CD4-positive, alpha-beta memory T cell (primary cell): ENCODE measurements at regions not wholly inside any gene's neighbourhood (a gene's known extent, or its start where the extent isn't known, plus 50 kb on each side); places are given as distances from the start of the nearest gene placed in this dataset.

ENCODE experiments used
- CTCF ChIA-PET: fragments of 350-600 bp; sonication (Branson Sonifier 250); formaldehyde crosslinking; loops from one replicate; lab custom pipeline; 2021; ENCODE audit warnings: inconsistent platforms; ENCODE audit not compliant: partially characterized antibody; lab: Charles Lee
- POLR2A ChIA-PET: fragments of 350-600 bp; sonication (Branson Sonifier 250); formaldehyde crosslinking; loops from one replicate; lab custom pipeline; 2021; ENCODE audit not compliant: partially characterized antibody; lab: Charles Lee
- DNase-seq, 5 donors: peaks; one replicate each; pipeline versions ENCODE4 v3.0.0 to v3.0.0-alpha.2; 2020 to 2022; ENCODE audit warnings: mixed read lengths in 1 of 5
- H3K27ac ChIP-seq: one replicate; pipeline ENCODE4 v1.7.0; 2013; ENCODE audit warnings: low read depth, low read length
- H3K27me3 ChIP-seq: 2 replicates; pipeline ENCODE4 v1.7.0; 2013; ENCODE audit warnings: mild to moderate bottlenecking, low read length, moderate library complexity; ENCODE audit not compliant: insufficient read depth
- H3K36me3 ChIP-seq: 2 replicates; pipeline ENCODE4 v1.7.0; 2013; ENCODE audit warnings: mild to moderate bottlenecking, low read length, moderate library complexity; ENCODE audit not compliant: insufficient read depth
- H3K4me1 ChIP-seq: 2 replicates; pipeline ENCODE4 v1.7.0; 2013; ENCODE audit warnings: mild to moderate bottlenecking, low read length, moderate library complexity; ENCODE audit not compliant: insufficient read depth
- H3K4me3 ChIP-seq, 2 donors: one replicate each; pipeline ENCODE4 v1.7.0; 2013; ENCODE audit warnings: low read length in 2 of 2, mild to moderate bottlenecking in 1 of 2
- H3K9me3 ChIP-seq, 2 donors: one replicate each; pipeline ENCODE4 v1.7.0; 2013; ENCODE audit warnings: low read length in 2 of 2, control low read depth in 1 of 2; ENCODE audit not compliant: control insufficient read depth in 1 of 2
- H3K27ac Mint-ChIP-seq, 7 donors: one replicate each; pipeline ENCODE4 v1.8.0; 2020 to 2021; ENCODE audit warnings: mixed read lengths in 7 of 7, mild to moderate bottlenecking in 6 of 7, inconsistent platforms in 3 of 7, moderate library complexity in 3 of 7
- H3K27me3 Mint-ChIP-seq, 2 donors: one replicate each; pipeline ENCODE4 v1.8.0; 2020 to 2021; ENCODE audit warnings: mixed read lengths in 2 of 2
- H3K36me3 Mint-ChIP-seq, 2 donors: one replicate each; pipeline ENCODE4 v1.8.0; 2020 to 2021; ENCODE audit warnings: mixed read lengths in 2 of 2, inconsistent platforms in 1 of 2, mild to moderate bottlenecking in 1 of 2
- H3K4me1 Mint-ChIP-seq, 4 donors: one replicate each; pipeline ENCODE4 v1.8.0; 2020 to 2021; ENCODE audit warnings: mixed read lengths in 4 of 4, mild to moderate bottlenecking in 1 of 4
- H3K4me3 Mint-ChIP-seq, 8 donors: one replicate each; pipeline ENCODE4 v1.8.0; 2020 to 2021; ENCODE audit warnings: mixed read lengths in 8 of 8, mild to moderate bottlenecking in 7 of 8, moderate library complexity in 6 of 8, inconsistent platforms in 3 of 8
- H3K9me3 Mint-ChIP-seq, 8 donors: one replicate each; pipeline ENCODE4 v1.8.0; 2020 to 2021; ENCODE audit warnings: mixed read lengths in 8 of 8, mild to moderate bottlenecking in 5 of 8, inconsistent platforms in 3 of 8, moderate library complexity in 1 of 8
- intact Hi-C: fragments of 100-400 bp; cut with micrococcal nuclease; formaldehyde crosslinking; loops from one replicate; pipeline ENCODE4 v1.15.1; 2023

GRCh38 chr2:175234153-175234552 lies 52.6 kb upstream of the ATP5MC3 start:
- CTCF ChIA-PET, result interaction anchor here (1.1 kb wide), 1 partner anchor 16 kb away, joined by 10 read pairs; no protein-coding TSS in a partner anchor
- no peaks in the 10 kb centered on the region for H3K9me3 ChIP-seq
- H3K27ac Mint-ChIP-seq, result no peak overlapping the region
- no peaks in the 10 kb centered on the region for H3K36me3 Mint-ChIP-seq
- H3K4me1 ChIP-seq, result no peaks in the 10 kb centered on the region
- no peak overlapping the region for H3K27ac ChIP-seq
- peaks cover 3 to 6% of the 10 kb centered on the region in 2 donors for H3K27me3 Mint-ChIP-seq
- intact Hi-C loops, result no loop called here
- no peaks in the 10 kb centered on the region for H3K27me3 ChIP-seq
- no peak for DNase-seq
- H3K4me3 Mint-ChIP-seq, result no peak overlapping the region
- POLR2A ChIA-PET, result no interaction called here
- H3K9me3 Mint-ChIP-seq, result peaks cover 0 to 8% (median 5%) of the 10 kb centered on the region in 8 donors
- no peaks in the 10 kb centered on the region for H3K36me3 ChIP-seq
- H3K4me3 ChIP-seq, result no peak overlapping the region
- no peaks in the 10 kb centered on the region for H3K4me1 Mint-ChIP-seq

GRCh38 chr2:175233135-175233719 lies 51.7 kb upstream of the ATP5MC3 start:
- ChIA-PET CTCF (no interaction called here), POLR2A (no interaction called here)
- no peak overlapping the region for H3K27ac ChIP-seq
- no peaks in the 10 kb centered on the region for H3K27me3 ChIP-seq
- no peaks in the 10 kb centered on the region for H3K36me3 Mint-ChIP-seq
- no peak for DNase-seq
- peaks cover 4 to 5% of the 10 kb centered on the region in 2 donors for H3K27me3 Mint-ChIP-seq
- H3K9me3 Mint-ChIP-seq, result peaks cover 0 to 5% (median 2%) of the 10 kb centered on the region in 8 donors
- no peaks in the 10 kb centered on the region for H3K4me1 Mint-ChIP-seq
- H3K4me3 ChIP-seq, result no peak overlapping the region
- H3K4me1 ChIP-seq, result no peaks in the 10 kb centered on the region
- no peak overlapping the region for H3K27ac Mint-ChIP-seq
- H3K36me3 ChIP-seq, result no peaks in the 10 kb centered on the region
- intact Hi-C loops, result no loop called here
- H3K4me3 Mint-ChIP-seq, result no peak overlapping the region
- no peaks in the 10 kb centered on the region for H3K9me3 ChIP-seq
